NB4 (cell line): ENCODE measurements at regions not wholly inside any gene's neighbourhood (a gene's known extent, or its start where the extent isn't known, plus 50 kb on each side); places are given as distances from the start of the nearest gene placed in this dataset.

Experiments
- DNase-seq: peaks from one replicate; pipeline ENCODE4 v3.0.0; 2010; ENCODE audit warnings: low read depth
- H3K4me3 ChIP-seq: one replicate; pipeline ENCODE4 v1.5.1; 2011; ENCODE audit warnings: mild to moderate bottlenecking, low read depth, low read length, moderate library complexity
- CTCF ChIP-seq: IDR thresholded peaks from one replicate; pipeline ENCODE4 v1.5.1; 2012; ENCODE audit warnings: low read depth, low read length
- MAX ChIP-seq: IDR thresholded peaks from 2 replicates; pipeline ENCODE4 v1.6.1; 2011; ENCODE audit warnings: low read depth, low read length
- MYC ChIP-seq: IDR thresholded peaks from 2 replicates; pipeline ENCODE4 v1.6.1; 2011; ENCODE audit warnings: low read depth, low read length
- POLR2A ChIP-seq: IDR thresholded peaks from 2 replicates; pipeline ENCODE4 v1.6.1; 2011; ENCODE audit warnings: mild to moderate bottlenecking; ENCODE audit not compliant: insufficient read length; ENCODE audit errors: extremely low read depth

- no peak overlapping the region for H3K4me3 ChIP-seq
- DNase-seq = no peak
- TF ChIP-seq POLR2A (no peak), MAX (peak; percentile 56), CTCF (no peak), MYC (no peak)
Observed at GRCh38 chr7:68509054-68509453, 1089.2 kb upstream of the AUTS2 start.

GRCh38 chr7:68509603-68510002, 1088.7 kb upstream of the AUTS2 start:
- DNase-seq = no peak
- TF ChIP-seq POLR2A (no peak), MAX (0 out of 2 replicates have a peak, but pooled peaks have one; percentile 4)
- no peak overlapping the region for H3K4me3 ChIP-seq

- no peak overlapping the region for H3K4me3 ChIP-seq
- DNase-seq = no peak
- TF ChIP-seq MAX = no peak
- no peak for TF ChIP-seq CTCF
- TF ChIP-seq MYC = no peak
- TF ChIP-seq POLR2A = no peak
Observed at GRCh38 chr7:68511281-68511680, 1087.0 kb upstream of the AUTS2 start.

GRCh38 chr7:68512466-68512865, 1085.8 kb upstream of the AUTS2 start:
- H3K4me3 ChIP-seq = no peak overlapping the region
- TF ChIP-seq MYC (no peak), CTCF (no peak), POLR2A (no peak), MAX (no peak)
- no peak for DNase-seq

GRCh38 chr7:68518060-68518459, 1080.2 kb upstream of the AUTS2 start:
- DNase-seq = no peak
- no peak overlapping the region for H3K4me3 ChIP-seq
- TF ChIP-seq POLR2A (no peak), MYC (no peak), CTCF (no peak), MAX (no peak)

GRCh38 chr7:68524126-68524525, 1074.1 kb upstream of the AUTS2 start:
- DNase-seq = no peak
- TF ChIP-seq MAX (no peak), CTCF (no peak), POLR2A (no peak), MYC (no peak)
- no peak overlapping the region for H3K4me3 ChIP-seq
